Neural progenitor cell (in vitro differentiated cells): ENCODE measurements at regions not wholly inside any gene's neighbourhood (a gene's known extent, or its start where the extent isn't known, plus 50 kb on each side); places are given as distances from the start of the nearest gene placed in this dataset.
"Not testable (repeated sequence)": the region's sequence is repeated elsewhere in the genome, so short reads cannot be mapped to it uniquely, and the experiment has no call there.

Source experiments
- DNase-seq: peaks from one replicate; pipeline ENCODE4 v3.0.0-alpha.2; 2016; ENCODE audit warnings: low spot score
- H2AFZ ChIP-seq: fragments of 200-600 bp; sonication (generic); replicated peaks from 2 replicates; pipeline ENCODE4 v1.6.1; 2016; ENCODE audit warnings: antibody characterized with exemption
- H3F3A ChIP-seq: fragments of 200-600 bp; sonication (generic); 2 replicates; pipeline ENCODE4 v1.6.1; 2016; ENCODE audit warnings: antibody characterized with exemption, low read depth
- H3K27ac ChIP-seq: fragments of 200-600 bp; sonication (generic); 2 replicates; pipeline ENCODE4 v1.5.1; 2016; ENCODE audit warnings: mild to moderate bottlenecking
- H3K27me3 ChIP-seq: fragments of 200-600 bp; sonication (generic); 2 replicates; pipeline ENCODE4 v1.6.1; 2016; ENCODE audit warnings: mild to moderate bottlenecking, moderate library complexity
- H3K36me3 ChIP-seq: fragments of 200-600 bp; sonication (generic); 2 replicates; pipeline ENCODE4 v1.5.1; 2016
- H3K4me1 ChIP-seq: fragments of 200-600 bp; sonication (generic); 2 replicates; pipeline ENCODE4 v1.6.1; 2016; ENCODE audit warnings: mixed run types
- H3K4me2 ChIP-seq: fragments of 200-600 bp; sonication (generic); 2 replicates; pipeline ENCODE4 v1.6.1; 2016
- H3K4me3 ChIP-seq: fragments of 200-600 bp; sonication (generic); 2 replicates; pipeline ENCODE4 v1.5.1; 2016
- H3K79me2 ChIP-seq: fragments of 200-600 bp; sonication (generic); 2 replicates; pipeline ENCODE4 v1.6.1; 2016; ENCODE audit warnings: low read depth
- H3K9ac ChIP-seq: fragments of 200-600 bp; sonication (generic); 2 replicates; pipeline ENCODE4 v1.6.1; 2016
- H3K9me3 ChIP-seq: fragments of 200-600 bp; sonication (generic); 2 replicates; pipeline ENCODE4 v1.5.1; 2016; ENCODE audit warnings: low read depth
- H4K20me1 ChIP-seq: fragments of 200-600 bp; sonication (generic); 2 replicates; pipeline ENCODE4 v1.6.1; 2016; ENCODE audit warnings: low read depth
- H3K27ac Mint-ChIP-seq: 3 replicates; pipeline ENCODE4 v1.8.0; 2021; ENCODE audit warnings: mixed read lengths
- H3K27me3 Mint-ChIP-seq: 2 replicates; pipeline ENCODE4 v1.8.0; 2022; ENCODE audit warnings: low read depth, mild to moderate bottlenecking, inconsistent platforms, moderate library complexity, mixed read lengths; ENCODE audit not compliant: insufficient read depth
- H3K36me3 Mint-ChIP-seq: 3 replicates; pipeline ENCODE4 v1.8.0; 2021; ENCODE audit warnings: mixed read lengths
- H3K4me1 Mint-ChIP-seq: 3 replicates; pipeline ENCODE4 v1.8.0; 2021; ENCODE audit warnings: mixed read lengths
- H3K4me3 Mint-ChIP-seq: 3 replicates; pipeline ENCODE4 v1.8.0; 2021; ENCODE audit warnings: mild to moderate bottlenecking, moderate library complexity, mixed read lengths
- H3K9me3 Mint-ChIP-seq: 3 replicates; pipeline ENCODE4 v1.8.0; 2020; ENCODE audit warnings: mixed read lengths

- not testable (repeated sequence) for H2AFZ ChIP-seq, H3K27ac ChIP-seq, H3K27me3 Mint-ChIP-seq, H3K4me3 ChIP-seq, H3K9ac ChIP-seq, H3K9me3 ChIP-seq, H3K4me3 Mint-ChIP-seq, H3K27ac Mint-ChIP-seq, H3K4me1 Mint-ChIP-seq, H3K79me2 ChIP-seq, H3K9me3 Mint-ChIP-seq, H3F3A ChIP-seq, H3K4me1 ChIP-seq, H3K36me3 Mint-ChIP-seq, DNase-seq, H3K27me3 ChIP-seq, H3K4me2 ChIP-seq, H4K20me1 ChIP-seq, H3K36me3 ChIP-seq
Measured at GRCh38 chr1:206281912-206282654, 78.7 kb downstream of the SRGAP2 start.

- not testable (repeated sequence) for H3K27ac ChIP-seq, H3K36me3 ChIP-seq, H3K36me3 Mint-ChIP-seq, H3K27me3 Mint-ChIP-seq, H4K20me1 ChIP-seq, H3K9me3 ChIP-seq, H3F3A ChIP-seq, H3K27me3 ChIP-seq, H3K4me1 ChIP-seq, H3K4me3 Mint-ChIP-seq, H2AFZ ChIP-seq, H3K9me3 Mint-ChIP-seq, H3K79me2 ChIP-seq, H3K4me1 Mint-ChIP-seq, H3K27ac Mint-ChIP-seq, DNase-seq, H3K4me3 ChIP-seq, H3K4me2 ChIP-seq, H3K9ac ChIP-seq
Measured at GRCh38 chr1:206285024-206285960, 82.0 kb downstream of the SRGAP2 start.

GRCh38 chr1:206287759-206288158, 84.4 kb downstream of the SRGAP2 start:
- H4K20me1 ChIP-seq, H3K4me1 Mint-ChIP-seq, H3K36me3 ChIP-seq, H2AFZ ChIP-seq, H3K9ac ChIP-seq, H3K4me2 ChIP-seq, H3K4me1 ChIP-seq, H3K4me3 ChIP-seq, H3K9me3 Mint-ChIP-seq, H3K9me3 ChIP-seq, H3K27ac Mint-ChIP-seq, H3F3A ChIP-seq, H3K27ac ChIP-seq, H3K27me3 ChIP-seq, H3K4me3 Mint-ChIP-seq, DNase-seq, H3K36me3 Mint-ChIP-seq, H3K79me2 ChIP-seq, H3K27me3 Mint-ChIP-seq: not testable (repeated sequence)

- H3K36me3 ChIP-seq, H3K4me1 ChIP-seq, DNase-seq, H3K9me3 ChIP-seq, H3K4me2 ChIP-seq, H3K36me3 Mint-ChIP-seq, H3F3A ChIP-seq, H3K27me3 Mint-ChIP-seq, H4K20me1 ChIP-seq, H3K4me3 Mint-ChIP-seq, H3K27me3 ChIP-seq, H3K4me3 ChIP-seq, H3K9me3 Mint-ChIP-seq, H3K27ac ChIP-seq, H3K27ac Mint-ChIP-seq, H2AFZ ChIP-seq, H3K9ac ChIP-seq, H3K79me2 ChIP-seq, H3K4me1 Mint-ChIP-seq: not testable (repeated sequence)
Measured at GRCh38 chr1:206288453-206288852, 85.1 kb downstream of the SRGAP2 start.

- not testable (repeated sequence) for H4K20me1 ChIP-seq, H3K27me3 Mint-ChIP-seq, H3K27me3 ChIP-seq, H3K9ac ChIP-seq, H3K9me3 ChIP-seq, H3K79me2 ChIP-seq, H3K4me2 ChIP-seq, DNase-seq, H3K36me3 ChIP-seq, H3K4me3 ChIP-seq, H3K27ac ChIP-seq, H3K36me3 Mint-ChIP-seq, H3K4me1 ChIP-seq, H3F3A ChIP-seq, H2AFZ ChIP-seq, H3K27ac Mint-ChIP-seq, H3K4me1 Mint-ChIP-seq, H3K9me3 Mint-ChIP-seq, H3K4me3 Mint-ChIP-seq
Measured at GRCh38 chr1:206297145-206298031, 94.0 kb downstream of the SRGAP2 start.

- not testable (repeated sequence) for H3K4me1 Mint-ChIP-seq, H3K4me1 ChIP-seq, H3K36me3 ChIP-seq, H4K20me1 ChIP-seq, H3K4me3 ChIP-seq, H3F3A ChIP-seq, H3K79me2 ChIP-seq, H3K36me3 Mint-ChIP-seq, H3K27me3 Mint-ChIP-seq, H3K9ac ChIP-seq, H3K27ac ChIP-seq, H3K9me3 ChIP-seq, H3K9me3 Mint-ChIP-seq, H3K4me3 Mint-ChIP-seq, H3K27me3 ChIP-seq, H2AFZ ChIP-seq, H3K27ac Mint-ChIP-seq, DNase-seq, H3K4me2 ChIP-seq
Measured at GRCh38 chr1:206298032-206298392, 94.7 kb downstream of the SRGAP2 start.

GRCh38 chr1:206299181-206299791, 95.9 kb downstream of the SRGAP2 start:
- not testable (repeated sequence) for H3K79me2 ChIP-seq, H3K4me3 ChIP-seq, H2AFZ ChIP-seq, H3K27me3 ChIP-seq, H3K36me3 ChIP-seq, H3K4me1 Mint-ChIP-seq, H3K4me3 Mint-ChIP-seq, H3K36me3 Mint-ChIP-seq, H3K9ac ChIP-seq, DNase-seq, H3F3A ChIP-seq, H3K27me3 Mint-ChIP-seq, H4K20me1 ChIP-seq, H3K4me1 ChIP-seq, H3K4me2 ChIP-seq, H3K9me3 Mint-ChIP-seq, H3K27ac Mint-ChIP-seq, H3K9me3 ChIP-seq, H3K27ac ChIP-seq
